ENCODE measurements at regions not wholly inside any gene's neighbourhood (a gene's known extent, or its start where the extent isn't known, plus 50 kb on each side); places are given as distances from the start of the nearest gene placed in this dataset.

DNA sequence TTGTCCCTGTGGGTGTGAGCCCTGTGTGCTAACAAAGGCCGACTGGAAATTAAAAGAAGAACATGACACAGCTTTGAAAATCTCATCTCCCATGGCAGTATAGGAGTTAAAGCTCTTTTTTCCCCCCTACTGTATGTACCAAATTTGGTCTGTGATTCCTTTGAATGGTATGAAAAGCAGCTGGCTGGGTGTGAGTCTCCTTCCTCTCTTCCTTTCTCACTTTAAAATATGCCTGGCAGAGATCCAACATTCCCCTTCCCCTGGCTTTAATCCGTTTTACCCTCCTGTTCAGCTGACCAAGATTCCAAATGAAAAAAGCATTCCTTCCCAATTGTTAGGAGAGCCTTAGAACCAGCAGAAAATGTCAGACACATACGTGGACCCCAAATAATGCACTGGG lies 225.0 kb upstream of the CELF2 start:
- BruUV-seq (replicated peaks) = no TSS peak
- Histone ChIP-seq H3K4me1 (ENCODE audit: control insufficient read depth, insufficient read depth, low read length) (peaks cover 15% of the 10 kb centered on the region), H4K8ac (ENCODE audit: low read depth in 2 of 2, low read length in 2 of 2) (peak overlapping the region; percentile 56 to 88), H3K27me3 (ENCODE audit: control insufficient read depth, insufficient read depth, low read length) (no peaks in the 10 kb centered on the region), H4K20me1 (ENCODE audit: insufficient read depth, low read length) (no peaks in the 10 kb centered on the region), H2BK120ac (ENCODE audit: low read depth, low read length) (peak overlapping the region; percentile 97), H3K56ac (ENCODE audit: extremely low read depth, insufficient read depth, low read length) (peak overlapping the region; percentile 54), H3K4me2 (ENCODE audit: low read depth, low read length) (peak overlapping the region; percentile 46; the same call in 1 of the 2 replicates), H2AK5ac (ENCODE audit: low read depth, low read length) (0 out of 2 replicates have a peak overlapping the region, but pooled peaks have one; percentile 27), H2AK9ac (replicated peaks; ENCODE audit: low read depth, low read length, poor library complexity) (no peak overlapping the region), H4K5ac (ENCODE audit: low read depth, low read length) (peak overlapping the region; percentile 66; the same call in 1 of the 2 replicates), H3K36me3 (ENCODE audit: control insufficient read depth, insufficient read depth, low read length) (no peaks in the 10 kb centered on the region), H3K23ac (ENCODE audit: low read depth, low read length) (peak overlapping the region; percentile 68; the same call in 1 of the 2 replicates), H3K9me3 (ENCODE audit: control insufficient read depth, insufficient read depth, low read length) (no peaks in the 10 kb centered on the region), H3K79me1 (ENCODE audit: low read depth in 1 of 2, low read length in 2 of 2) (no peaks in the 10 kb centered on the region), H2AFZ (replicated peaks; ENCODE audit: low read length, poor library complexity) (peak overlapping the region; percentile 54), H2BK20ac (ENCODE audit: low read depth, low read length) (peak overlapping the region; percentile 93), H2BK15ac (ENCODE audit: low read depth, low read length) (peak overlapping the region; percentile 81), H3K9ac (ENCODE audit: low read depth, low read length) (peak overlapping the region; percentile 22; the same call in 1 of the 2 replicates), H3K18ac (ENCODE audit: low read depth, low read length) (peak overlapping the region; percentile 82), H3K4me3 (ENCODE audit: insufficient read depth, low read depth, low read length) (no peak overlapping the region), H3K9me1 (ENCODE audit: insufficient read depth, low read length) (no peaks in the 10 kb centered on the region; the same call in 1 of the 2 replicates), H3K4ac (ENCODE audit: low read depth, low read length) (peak overlapping the region; percentile 95), H3K14ac (replicated peaks; ENCODE audit: low read depth, low read length) (peak overlapping the region; percentile 91), H3K27ac (ENCODE audit: insufficient read depth, low read length) (peak overlapping the region; percentile 53), H2BK5ac (ENCODE audit: low read depth, low read length, poor library complexity, severe bottlenecking) (peak overlapping the region; percentile 68), H4K91ac (ENCODE audit: insufficient read depth, low read depth, low read length) (peak overlapping the region; percentile 88)
- WGBS, 2 experiments (ENCODE audit: extremely low coverage in 2 of 2, insufficient read length in 1 of 2) = no CpG with 5 or more reads among the region's 3 CpGs
- dilution Hi-C loops (cut with HindIII; ENCODE audit: low sequenced_read_pairs, unreplicated experiment) (no loop called here), intact Hi-C loops (cut with micrococcal nuclease) (loop anchor here (5.0 to 10.0 kb wide), 2 partner anchors 245 to 1188 kb away; no protein-coding TSS in a partner anchor), in situ Hi-C loops (cut with MboI; ENCODE audit: low sequenced_read_pairs) (no loop called here)
- peak; percentile 86 for DNase-seq
- ChIA-PET CTCF (no interaction called here), POLR2A (ENCODE audit: unreplicated experiment) (no interaction called here)
- TF ChIP-seq SMC3 (IDR thresholded peaks at IDR 0.05; ENCODE audit: low read depth, low read length) (no peak), NFE2L2 (IDR thresholded peaks at IDR 0.05; ENCODE audit: low read depth, low read length) (no peak), MAFK (IDR thresholded peaks at IDR 0.05; ENCODE audit: low read depth, low read length) (no peak)
- TF ChIP-seq, protein P1, sequence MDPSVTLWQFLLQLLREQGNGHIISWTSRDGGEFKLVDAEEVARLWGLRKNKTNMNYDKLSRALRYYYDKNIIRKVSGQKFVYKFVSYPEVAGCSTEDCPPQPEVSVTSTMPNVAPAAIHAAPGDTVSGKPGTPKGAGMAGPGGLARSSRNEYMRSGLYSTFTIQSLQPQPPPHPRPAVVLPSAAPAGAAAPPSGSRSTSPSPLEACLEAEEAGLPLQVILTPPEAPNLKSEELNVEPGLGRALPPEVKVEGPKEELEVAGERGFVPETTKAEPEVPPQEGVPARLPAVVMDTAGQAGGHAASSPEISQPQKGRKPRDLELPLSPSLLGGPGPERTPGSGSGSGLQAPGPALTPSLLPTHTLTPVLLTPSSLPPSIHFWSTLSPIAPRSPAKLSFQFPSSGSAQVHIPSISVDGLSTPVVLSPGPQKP (IDR thresholded peaks at IDR 0.05; ENCODE audit: borderline replicate concordance, low read depth, low read length) = no peak
- TF ChIP-seq, protein P2, sequence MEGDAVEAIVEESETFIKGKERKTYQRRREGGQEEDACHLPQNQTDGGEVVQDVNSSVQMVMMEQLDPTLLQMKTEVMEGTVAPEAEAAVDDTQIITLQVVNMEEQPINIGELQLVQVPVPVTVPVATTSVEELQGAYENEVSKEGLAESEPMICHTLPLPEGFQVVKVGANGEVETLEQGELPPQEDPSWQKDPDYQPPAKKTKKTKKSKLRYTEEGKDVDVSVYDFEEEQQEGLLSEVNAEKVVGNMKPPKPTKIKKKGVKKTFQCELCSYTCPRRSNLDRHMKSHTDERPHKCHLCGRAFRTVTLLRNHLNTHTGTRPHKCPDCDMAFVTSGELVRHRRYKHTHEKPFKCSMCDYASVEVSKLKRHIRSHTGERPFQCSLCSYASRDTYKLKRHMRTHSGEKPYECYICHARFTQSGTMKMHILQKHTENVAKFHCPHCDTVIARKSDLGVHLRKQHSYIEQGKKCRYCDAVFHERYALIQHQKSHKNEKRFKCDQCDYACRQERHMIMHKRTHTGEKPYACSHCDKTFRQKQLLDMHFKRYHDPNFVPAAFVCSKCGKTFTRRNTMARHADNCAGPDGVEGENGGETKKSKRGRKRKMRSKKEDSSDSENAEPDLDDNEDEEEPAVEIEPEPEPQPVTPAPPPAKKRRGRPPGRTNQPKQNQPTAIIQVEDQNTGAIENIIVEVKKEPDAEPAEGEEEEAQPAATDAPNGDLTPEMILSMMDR (conservative IDR thresholded peaks at IDR 0.05; ENCODE audit: low read depth, low read length) = no peak
- ATAC-seq (ENCODE audit: low read depth) = peak; percentile 86

All from IMR-90 (cell line).